PC-3 (cell line): ENCODE measurements at regions not wholly inside any gene's neighbourhood (a gene's known extent, or its start where the extent isn't known, plus 50 kb on each side); places are given as distances from the start of the nearest gene placed in this dataset.

Source experiments
- ATAC-seq: fragments of 200-7000 bp; cut with Tn5 transposase; 2 replicates; pipeline ENCODE4 v1.9.1; 2020; ENCODE audit warnings: mild to moderate bottlenecking, moderate library complexity
- BruUV-seq: library from RNA; stranded (reverse); fragments of 400-500 nt; replicated peaks from 2 replicates; lab custom pipeline; 2021; lab: Mats Ljungman, UMichigan
- CTCF ChIA-PET: fragments of 300-600 bp; sonication (Branson Sonifier 250); formaldehyde crosslinking; loops from one replicate; lab custom pipeline; 2022; ENCODE audit warnings: antibody characterized with exemption; lab: Charles Lee
- POLR2A ChIA-PET: fragments of 300-600 bp; sonication (Branson Sonifier 250); formaldehyde crosslinking; loops from one replicate; lab custom pipeline; 2022; ENCODE audit warnings: antibody characterized with exemption; ENCODE audit not compliant: unreplicated experiment; lab: Charles Lee
- DNase-seq: peaks from one replicate; pipeline ENCODE4 v3.0.0-alpha.2; 2015
- H2AFZ ChIP-seq: fragments of 300-600 bp; sonication (generic); 2 replicates; pipeline ENCODE4 v1.6.0; 2016; ENCODE audit warnings: antibody characterized with exemption, low read length
- H3F3A ChIP-seq: fragments of 300-600 bp; sonication (generic); one replicate; pipeline ENCODE4 v1.6.0; 2017; ENCODE audit warnings: antibody characterized with exemption, low read length, control low read depth, mild to moderate bottlenecking; ENCODE audit not compliant: unreplicated experiment
- H3K27ac ChIP-seq: fragments of 300-600 bp; sonication (generic); 2 replicates; pipeline ENCODE4 v1.5.1; 2016; ENCODE audit warnings: mild to moderate bottlenecking, low read length
- H3K27me3 ChIP-seq: fragments of 300-600 bp; sonication (generic); 2 replicates; pipeline ENCODE4 v1.6.1; 2016; ENCODE audit warnings: low read length, mixed read lengths
- H3K36me3 ChIP-seq: fragments of 300-600 bp; sonication (generic); 2 replicates; pipeline ENCODE4 v1.6.1; 2016; ENCODE audit warnings: low read depth, mixed run types, low read length, mixed read lengths
- H3K4me1 ChIP-seq: fragments of 300-600 bp; sonication (generic); 2 replicates; pipeline ENCODE4 v1.5.1; 2016; ENCODE audit warnings: low read length; ENCODE audit not compliant: insufficient read depth
- H3K4me2 ChIP-seq: fragments of 300-600 bp; sonication (generic); 2 replicates; pipeline ENCODE4 v1.6.0; 2016; ENCODE audit warnings: low read length
- H3K4me3 ChIP-seq: fragments of 300-600 bp; sonication (generic); 2 replicates; pipeline ENCODE4 v1.5.1; 2016; ENCODE audit warnings: mild to moderate bottlenecking, low read length, mixed read lengths
- H3K79me2 ChIP-seq: fragments of 300-600 bp; sonication (generic); 2 replicates; pipeline ENCODE4 v1.6.1; 2017; ENCODE audit warnings: low read length, mixed read lengths
- H3K9ac ChIP-seq: fragments of 300-600 bp; sonication (generic); 2 replicates; pipeline ENCODE4 v1.6.0; 2016; ENCODE audit warnings: mild to moderate bottlenecking, low read length
- H3K9me2 ChIP-seq: fragments of 300-600 bp; sonication (generic); replicated peaks from 2 replicates; pipeline ENCODE4 v1.6.1; 2016; ENCODE audit warnings: mixed run types, low read length, mixed read lengths
- H3K9me3 ChIP-seq: fragments of 300-600 bp; sonication (generic); 2 replicates; pipeline ENCODE4 v1.6.1; 2016; ENCODE audit warnings: low read length, mixed read lengths
- H4K20me1 ChIP-seq: fragments of 300-600 bp; sonication (generic); 2 replicates; pipeline ENCODE4 v1.6.1; 2016; ENCODE audit warnings: low read length, mixed read lengths
- EZH2 ChIP-seq: fragments of 300-600 bp; sonication (generic); IDR thresholded peaks from one replicate; pipeline ENCODE4 v1.6.1; 2017; ENCODE audit warnings: antibody characterized with exemption, mild to moderate bottlenecking, low read length; ENCODE audit not compliant: unreplicated experiment
- EZH2phosphoT487 ChIP-seq: fragments of 300-600 bp; sonication (generic); IDR thresholded peaks from 2 replicates; pipeline ENCODE4 v1.6.1; 2018; ENCODE audit warnings: mild to moderate bottlenecking, antibody characterized with exemption, low read length, borderline replicate concordance
- intact Hi-C: fragments of 100-400 bp; cut with micrococcal nuclease; formaldehyde crosslinking; loops from 2 replicates; pipeline ENCODE4 v1.9.0; 2023
- TF ChIP-seq, protein P1 (sequence below): fragments of 300-600 bp; sonication (generic); conservative IDR thresholded peaks from 2 replicates; pipeline ENCODE4 v1.5.1; 2017; ENCODE audit warnings: antibody characterized with exemption, low read depth, mild to moderate bottlenecking, low read length

- H3K9ac ChIP-seq: no peak overlapping the region
- no peak overlapping the region for H3K4me3 ChIP-seq
- DNase-seq (no peak), ATAC-seq (no peak)
- POLR2A ChIA-PET: no interaction called here
- H3K9me2 ChIP-seq: no peaks in the 10 kb centered on the region
- CTCF ChIA-PET: no interaction called here
- no peaks in the 10 kb centered on the region for H4K20me1 ChIP-seq
- H3K36me3 ChIP-seq: no peaks in the 10 kb centered on the region
- no peak overlapping the region for H2AFZ ChIP-seq
- no peaks in the 10 kb centered on the region for H3K4me1 ChIP-seq
- H3K27ac ChIP-seq: no peak overlapping the region
- H3K9me3 ChIP-seq: no peaks in the 10 kb centered on the region
- H3K79me2 ChIP-seq: no peaks in the 10 kb centered on the region
- no peaks in the 10 kb centered on the region for H3F3A ChIP-seq
- BruUV-seq: no TSS peak
- H3K4me2 ChIP-seq: no peak overlapping the region
- no peaks in the 10 kb centered on the region for H3K27me3 ChIP-seq
- no peak for TF ChIP-seq EZH2phosphoT487
- TF ChIP-seq EZH2: no peak
- TF ChIP-seq, protein P1, sequence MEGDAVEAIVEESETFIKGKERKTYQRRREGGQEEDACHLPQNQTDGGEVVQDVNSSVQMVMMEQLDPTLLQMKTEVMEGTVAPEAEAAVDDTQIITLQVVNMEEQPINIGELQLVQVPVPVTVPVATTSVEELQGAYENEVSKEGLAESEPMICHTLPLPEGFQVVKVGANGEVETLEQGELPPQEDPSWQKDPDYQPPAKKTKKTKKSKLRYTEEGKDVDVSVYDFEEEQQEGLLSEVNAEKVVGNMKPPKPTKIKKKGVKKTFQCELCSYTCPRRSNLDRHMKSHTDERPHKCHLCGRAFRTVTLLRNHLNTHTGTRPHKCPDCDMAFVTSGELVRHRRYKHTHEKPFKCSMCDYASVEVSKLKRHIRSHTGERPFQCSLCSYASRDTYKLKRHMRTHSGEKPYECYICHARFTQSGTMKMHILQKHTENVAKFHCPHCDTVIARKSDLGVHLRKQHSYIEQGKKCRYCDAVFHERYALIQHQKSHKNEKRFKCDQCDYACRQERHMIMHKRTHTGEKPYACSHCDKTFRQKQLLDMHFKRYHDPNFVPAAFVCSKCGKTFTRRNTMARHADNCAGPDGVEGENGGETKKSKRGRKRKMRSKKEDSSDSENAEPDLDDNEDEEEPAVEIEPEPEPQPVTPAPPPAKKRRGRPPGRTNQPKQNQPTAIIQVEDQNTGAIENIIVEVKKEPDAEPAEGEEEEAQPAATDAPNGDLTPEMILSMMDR: no peak
- intact Hi-C loops: no loop called here
Observed at GRCh38 chr6:3630258-3630835, 121.2 kb downstream of the PXDC1 start.

GRCh38 chr6:3627956-3628835, 123.3 kb downstream of the PXDC1 start:
- POLR2A ChIA-PET: no interaction called here
- Histone ChIP-seq H4K20me1 (no peaks in the 10 kb centered on the region), H3K9ac (no peak overlapping the region), H3F3A (no peaks in the 10 kb centered on the region), H3K4me3 (no peak overlapping the region), H3K4me1 (no peaks in the 10 kb centered on the region), H3K79me2 (no peaks in the 10 kb centered on the region), H3K4me2 (no peak overlapping the region), H2AFZ (no peak overlapping the region), H3K27ac (no peak overlapping the region), H3K27me3 (no peaks in the 10 kb centered on the region), H3K9me3 (no peaks in the 10 kb centered on the region), H3K36me3 (no peaks in the 10 kb centered on the region), H3K9me2 (no peaks in the 10 kb centered on the region)
- TF ChIP-seq EZH2phosphoT487 (no peak), EZH2 (no peak)
- TF ChIP-seq, protein P1: no peak
- ATAC-seq: no peak
- intact Hi-C loops: no loop called here
- CTCF ChIA-PET: no interaction called here
- no TSS peak for BruUV-seq
- no peak for DNase-seq

DNA sequence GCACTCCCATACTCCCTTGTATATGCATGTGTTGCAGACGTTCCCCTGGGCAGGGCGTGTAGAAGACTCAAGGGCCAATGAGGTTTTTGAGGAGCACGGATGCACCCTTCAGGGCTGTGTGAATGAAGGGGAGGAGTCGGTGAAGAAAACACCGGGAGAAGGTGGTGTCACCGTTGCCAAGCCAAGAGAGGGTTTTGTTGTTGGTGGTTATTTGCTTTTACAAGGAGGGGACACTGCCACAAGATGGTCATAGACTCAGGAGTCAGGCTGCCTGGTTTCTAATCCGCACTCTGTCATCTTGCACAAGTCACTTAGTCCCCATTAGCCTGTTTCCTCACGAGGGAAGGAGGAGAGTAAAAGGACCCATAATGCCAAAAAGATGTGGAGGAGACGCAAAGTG, 124.0 kb downstream of the PXDC1 start:
- 0 out of 2 replicates have a peak, but pooled peaks cover 3% of the 10 kb centered on the region for H3K27me3 ChIP-seq
- CTCF ChIA-PET: no interaction called here
- no peaks in the 10 kb centered on the region for H4K20me1 ChIP-seq
- no peak overlapping the region for H3K27ac ChIP-seq
- no peaks in the 10 kb centered on the region for H3K4me1 ChIP-seq
- TF ChIP-seq, protein P1: no peak
- no peak for TF ChIP-seq EZH2phosphoT487
- TF ChIP-seq EZH2: no peak
- no peak overlapping the region for H2AFZ ChIP-seq
- no peaks in the 10 kb centered on the region for H3K79me2 ChIP-seq
- H3K9me2 ChIP-seq: no peaks in the 10 kb centered on the region
- intact Hi-C loops: no loop called here
- no peaks in the 10 kb centered on the region for H3F3A ChIP-seq
- BruUV-seq: no TSS peak
- DNase-seq: no peak
- ATAC-seq: no peak
- H3K36me3 ChIP-seq: no peaks in the 10 kb centered on the region
- H3K4me3 ChIP-seq: no peak overlapping the region
- H3K4me2 ChIP-seq: no peak overlapping the region
- no peak overlapping the region for H3K9ac ChIP-seq
- POLR2A ChIA-PET: no interaction called here
- no peaks in the 10 kb centered on the region for H3K9me3 ChIP-seq
